ENCODE measurements at regions not wholly inside any gene's neighbourhood (a gene's known extent, or its start where the extent isn't known, plus 50 kb on each side); places are given as distances from the start of the nearest gene placed in this dataset.

DNA sequence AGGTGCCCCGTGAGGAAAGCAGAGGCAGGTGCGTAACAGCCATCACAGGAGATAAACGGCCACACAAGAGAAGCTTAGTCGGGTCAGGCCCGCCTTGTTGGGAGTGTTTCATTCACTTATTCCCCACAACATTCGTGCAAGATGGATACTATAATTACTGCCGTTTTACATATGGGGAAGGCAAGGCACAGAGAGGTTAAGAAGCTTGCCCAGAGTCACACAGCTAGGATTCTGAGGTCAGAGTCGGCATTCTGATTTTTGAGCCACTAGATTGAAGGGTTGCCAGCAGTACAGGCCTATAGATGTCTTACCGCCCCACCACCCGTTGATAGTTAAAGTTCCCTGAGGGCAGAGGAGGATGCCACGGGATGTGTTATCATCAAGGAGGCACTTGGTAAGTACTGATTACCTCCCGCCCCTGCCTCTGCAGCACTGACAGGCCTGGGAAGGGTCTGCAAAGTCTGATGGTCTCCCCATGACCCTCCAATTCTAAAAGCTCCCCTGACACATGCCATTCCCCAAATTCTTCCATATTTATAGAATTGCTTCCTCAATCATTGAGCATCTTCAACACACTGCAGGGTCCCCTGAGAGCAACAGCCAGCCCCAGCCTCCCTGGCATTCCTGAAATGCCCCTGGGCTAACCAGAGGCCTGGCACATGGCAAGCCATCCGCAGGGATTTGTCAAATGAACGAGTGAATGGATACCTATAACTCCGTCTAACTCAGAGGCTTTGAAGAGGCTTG, 74.7 kb upstream of the CLDN14 start:
- TF ChIP-seq MEF2A (IDR thresholded peaks at IDR 0.05; ENCODE audit: control insufficient read depth, low read depth, low read length): no peak
- TF ChIP-seq ESRRA (IDR thresholded peaks at IDR 0.05; ENCODE audit: borderline replicate concordance, low read depth): no peak
